Lower lobe of right lung (tissue), 2 donors: ENCODE measurements at regions not wholly inside any gene's neighbourhood (a gene's known extent, or its start where the extent isn't known, plus 50 kb on each side); places are given as distances from the start of the nearest gene placed in this dataset.

ENCODE experiments used
- ATAC-seq, 2 donors: fragments of 200-7000 bp; cut with Tn5 transposase; one replicate each; pipeline ENCODE4 v1.9.1; 2020 to 2022; ENCODE audit warnings: mild to moderate bottlenecking in 2 of 2, moderate library complexity in 2 of 2
- DNase-seq: peaks from one replicate; pipeline ENCODE4 v3.0.0-alpha.2; 2020
- H3K27ac ChIP-seq: fragments of 200-600 bp; one replicate; pipeline ENCODE4 v1.8.0; 2022
- H3K27me3 ChIP-seq: fragments of 200-600 bp; one replicate; pipeline ENCODE4 v1.8.0; 2022; ENCODE audit warnings: low read depth
- H3K36me3 ChIP-seq: fragments of 200-600 bp; one replicate; pipeline ENCODE4 v1.8.0; 2022; ENCODE audit warnings: mild to moderate bottlenecking
- H3K4me1 ChIP-seq: fragments of 200-600 bp; one replicate; pipeline ENCODE4 v1.8.0; 2022
- H3K4me3 ChIP-seq: fragments of 200-600 bp; one replicate; pipeline ENCODE4 v1.8.0; 2022; ENCODE audit warnings: mild to moderate bottlenecking
- H3K9me3 ChIP-seq: fragments of 200-600 bp; one replicate; pipeline ENCODE4 v1.8.0; 2022
- CTCF ChIP-seq: fragments of 200-600 bp; IDR thresholded peaks from one replicate; pipeline ENCODE4 v1.8.0; 2022; ENCODE audit warnings: antibody characterized with exemption, mild to moderate bottlenecking
- intact Hi-C: fragments of 100-400 bp; cut with DNase I; formaldehyde crosslinking; loops from one replicate; pipeline ENCODE4 v1.11.0; 2022
- donor health status: DM: no; HTN: yes; CAD: no; lungs with severe emphysema.

DNA sequence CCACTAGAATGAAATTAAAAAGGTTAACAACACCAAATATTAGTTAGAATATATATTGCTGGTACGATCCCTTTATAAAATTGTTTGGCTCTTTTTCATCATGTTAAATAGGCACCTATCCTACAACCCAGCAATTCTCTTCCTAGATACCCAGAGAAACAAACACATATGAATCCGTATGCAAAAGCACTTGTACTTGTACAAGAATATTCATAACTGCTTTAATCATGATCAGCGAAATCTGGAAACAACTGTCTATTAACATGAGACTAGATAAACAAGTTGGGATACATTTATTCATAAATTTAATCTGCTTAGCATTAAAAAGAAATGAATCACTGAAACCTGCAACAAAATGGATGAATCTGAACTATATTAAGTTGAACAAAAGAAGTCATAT lies 113.7 kb upstream of the MAP1B start:
- Histone ChIP-seq H3K27me3 (no peaks in the 10 kb centered on the region), H3K27ac (no peak overlapping the region), H3K4me3 (no peak overlapping the region), H3K4me1 (no peaks in the 10 kb centered on the region), H3K36me3 (no peaks in the 10 kb centered on the region), H3K9me3 (no peaks in the 10 kb centered on the region)
- DNase-seq = no peak
- ATAC-seq = no peak
- TF ChIP-seq CTCF = no peak
- intact Hi-C loops = no loop called here

- H3K27me3 ChIP-seq = no peaks in the 10 kb centered on the region
- no peaks in the 10 kb centered on the region for H3K36me3 ChIP-seq
- no peak for TF ChIP-seq CTCF
- no peaks in the 10 kb centered on the region for H3K4me1 ChIP-seq
- ATAC-seq = no peak
- no peak overlapping the region for H3K4me3 ChIP-seq
- H3K27ac ChIP-seq = no peak overlapping the region
- no peak for DNase-seq
- intact Hi-C loops = no loop called here
- H3K9me3 ChIP-seq = no peaks in the 10 kb centered on the region
Measured at GRCh38 chr5:71996789-71997188, 110.5 kb upstream of the MAP1B start.

DNA sequence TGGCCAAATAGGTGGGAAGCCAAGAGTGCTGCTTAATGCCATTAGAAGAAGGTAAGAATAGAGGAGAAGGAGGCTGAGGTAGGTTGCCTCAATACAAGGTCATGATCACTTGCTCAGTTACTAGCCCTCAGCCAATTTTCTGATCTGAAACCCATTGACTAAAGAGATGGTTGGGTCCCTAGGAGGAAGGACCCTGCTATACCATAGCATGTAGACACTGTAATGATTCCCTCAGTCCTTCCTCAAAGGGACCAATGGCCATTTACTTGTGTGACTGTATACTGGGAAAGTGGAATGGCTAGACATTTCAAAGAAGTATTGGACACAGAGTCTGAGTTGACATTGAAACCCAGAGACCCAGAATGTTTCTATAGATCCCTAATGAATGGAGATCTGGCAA lies 108.5 kb upstream of the MAP1B start:
- H3K27ac ChIP-seq = no peak overlapping the region
- H3K36me3 ChIP-seq = no peaks in the 10 kb centered on the region
- H3K4me3 ChIP-seq = no peak overlapping the region
- DNase-seq = no peak
- no peak for TF ChIP-seq CTCF
- ATAC-seq = no peak
- intact Hi-C loops = no loop called here
- no peaks in the 10 kb centered on the region for H3K9me3 ChIP-seq
- H3K4me1 ChIP-seq = no peaks in the 10 kb centered on the region
- no peaks in the 10 kb centered on the region for H3K27me3 ChIP-seq

- H3K9me3 ChIP-seq = no peaks in the 10 kb centered on the region
- no peak for ATAC-seq
Measured at GRCh38 chr5:72000707-72001106, 106.6 kb upstream of the MAP1B start.

GRCh38 chr5:72005671-72006070 lies 101.6 kb upstream of the MAP1B start:
- DNase-seq (no peak), ATAC-seq (no peak)
- H3K9me3 ChIP-seq = no peaks in the 10 kb centered on the region
- no peaks in the 10 kb centered on the region for H3K36me3 ChIP-seq
- H3K27ac ChIP-seq = no peak overlapping the region
- intact Hi-C loops = no loop called here
- H3K4me1 ChIP-seq = no peaks in the 10 kb centered on the region
- no peak for TF ChIP-seq CTCF
- no peak overlapping the region for H3K4me3 ChIP-seq
- H3K27me3 ChIP-seq = no peaks in the 10 kb centered on the region

More at GRCh38 chr5:72000707-72001106, 106.6 kb upstream of the MAP1B start:
- no peak for DNase-seq
- Histone ChIP-seq H3K4me1 (no peaks in the 10 kb centered on the region), H3K36me3 (no peaks in the 10 kb centered on the region), H3K27me3 (no peaks in the 10 kb centered on the region), H3K4me3 (no peak overlapping the region), H3K27ac (no peak overlapping the region)
- no peak for TF ChIP-seq CTCF
- intact Hi-C loops = no loop called here

- Histone ChIP-seq H3K27ac (no peak overlapping the region), H3K9me3 (no peaks in the 10 kb centered on the region), H3K27me3 (no peaks in the 10 kb centered on the region), H3K36me3 (no peaks in the 10 kb centered on the region), H3K4me3 (no peak overlapping the region), H3K4me1 (no peaks in the 10 kb centered on the region)
- no peak for TF ChIP-seq CTCF
- ATAC-seq (no peak), DNase-seq (no peak)
- intact Hi-C loops = no loop called here
Measured at GRCh38 chr5:72006361-72006760, 100.9 kb upstream of the MAP1B start.
